ENCODE measurements at regions not wholly inside any gene's neighbourhood (a gene's known extent, or its start where the extent isn't known, plus 50 kb on each side); places are given as distances from the start of the nearest gene placed in this dataset.
"Not testable (repeated sequence)": the region's sequence is repeated elsewhere in the genome, so short reads cannot be mapped to it uniquely, and the experiment has no call there.

- DNase-seq: no peak
Observed at GRCh38 chr13:99733346-99733745, 232.1 kb downstream of the TM9SF2 start.

- no peak for DNase-seq
Observed at GRCh38 chr13:99731747-99732146, 230.5 kb downstream of the TM9SF2 start.

- DNase-seq: no peak
Observed at GRCh38 chr13:99730403-99730802, 229.1 kb downstream of the TM9SF2 start.

GRCh38 chr13:99729745-99730144 lies 228.5 kb downstream of the TM9SF2 start:
- DNase-seq: no peak

GRCh38 chr13:99727651-99728050 lies 226.4 kb downstream of the TM9SF2 start:
- DNase-seq: not testable (repeated sequence)

- DNase-seq: no peak
Observed at GRCh38 chr13:99726282-99726894, 225.1 kb downstream of the TM9SF2 start.

GRCh38 chr13:99725644-99726043 lies 224.4 kb downstream of the TM9SF2 start:
- DNase-seq: no peak

- no peak for DNase-seq
Observed at GRCh38 chr13:99724633-99725517, 223.6 kb downstream of the TM9SF2 start.

- no peak for DNase-seq
Observed at GRCh38 chr13:99723878-99724277, 222.6 kb downstream of the TM9SF2 start.

- DNase-seq: no peak
Observed at GRCh38 chr13:99722931-99723330, 221.7 kb downstream of the TM9SF2 start.

GRCh38 chr13:99722338-99722818 lies 221.1 kb downstream of the TM9SF2 start:
- no peak for DNase-seq

GRCh38 chr13:99721606-99722337 lies 220.5 kb downstream of the TM9SF2 start:
- no peak for DNase-seq

- DNase-seq: no peak
Observed at GRCh38 chr13:99717959-99718674, 216.8 kb downstream of the TM9SF2 start.

- DNase-seq: no peak
Observed at GRCh38 chr13:99709134-99709533, 207.9 kb downstream of the TM9SF2 start.

GRCh38 chr13:99704390-99704789 lies 203.1 kb downstream of the TM9SF2 start:
- no peak for DNase-seq

GRCh38 chr13:99703908-99704307 lies 202.6 kb downstream of the TM9SF2 start:
- DNase-seq: no peak

GRCh38 chr13:99702687-99703319 lies 201.5 kb downstream of the TM9SF2 start:
- no peak for DNase-seq

GRCh38 chr13:99700468-99700867 lies 199.2 kb downstream of the TM9SF2 start:
- no peak for DNase-seq

GRCh38 chr13:99698816-99699099 lies 197.5 kb downstream of the TM9SF2 start:
- no peak for DNase-seq

- no peak for DNase-seq
Observed at GRCh38 chr13:99698010-99698815, 196.9 kb downstream of the TM9SF2 start.

- no peak for DNase-seq
Observed at GRCh38 chr13:99695857-99696256, 194.6 kb downstream of the TM9SF2 start.

All from NCI-H1694 (cell line).